HG03108 (cell line): ENCODE measurements at regions not wholly inside any gene's neighbourhood (a gene's known extent, or its start where the extent isn't known, plus 50 kb on each side); places are given as distances from the start of the nearest gene placed in this dataset.
"Not testable (repeated sequence)": the region's sequence is repeated elsewhere in the genome, so short reads cannot be mapped to it uniquely, and the experiment has no call there.

Experiments
- ATAC-seq: cut with Tn5 transposase; IDR thresholded peaks from one replicate; pipeline ENCODE4 v1.9.1; 2021; ENCODE audit warnings: moderate library complexity; ENCODE audit not compliant: unreplicated experiment

- ATAC-seq: no peak
These were observed 152.5 kb upstream of the CHST15 start for GRCh38 chr10:124245806-124246440.

GRCh38 chr10:124245191-124245590 is 151.8 kb upstream of the CHST15 start:
- ATAC-seq: no peak

- ATAC-seq: no peak
These were observed 151.0 kb upstream of the CHST15 start for GRCh38 chr10:124244256-124244877.

- no peak for ATAC-seq
These were observed 150.3 kb upstream of the CHST15 start for GRCh38 chr10:124243702-124244121.

- ATAC-seq: no peak
These were observed 149.4 kb upstream of the CHST15 start for GRCh38 chr10:124242791-124243190.

- ATAC-seq: no peak
These were observed 149.0 kb upstream of the CHST15 start for GRCh38 chr10:124242365-124242764.

- not testable (repeated sequence) for ATAC-seq
These were observed 148.1 kb upstream of the CHST15 start for GRCh38 chr10:124241510-124241909.

GRCh38 chr10:124240839-124241291 is 147.5 kb upstream of the CHST15 start:
- no peak for ATAC-seq

GRCh38 chr10:124239696-124240095 is 146.3 kb upstream of the CHST15 start:
- ATAC-seq: no peak

GRCh38 chr10:124239134-124239533 is 145.7 kb upstream of the CHST15 start:
- no peak for ATAC-seq

GRCh38 chr10:124238367-124238766 is 145.0 kb upstream of the CHST15 start:
- no peak for ATAC-seq

- no peak for ATAC-seq
These were observed 144.0 kb upstream of the CHST15 start for GRCh38 chr10:124237282-124237961.

GRCh38 chr10:124236816-124237215 is 143.4 kb upstream of the CHST15 start:
- ATAC-seq: no peak

GRCh38 chr10:124236136-124236535 is 142.7 kb upstream of the CHST15 start:
- no peak for ATAC-seq

- ATAC-seq: no peak
These were observed 141.8 kb upstream of the CHST15 start for GRCh38 chr10:124235232-124235631.

- ATAC-seq: no peak
These were observed 140.2 kb upstream of the CHST15 start for GRCh38 chr10:124233546-124234138.

GRCh38 chr10:124232686-124233545 is 139.5 kb upstream of the CHST15 start:
- no peak for ATAC-seq

GRCh38 chr10:124231168-124232155 is 138.1 kb upstream of the CHST15 start:
- ATAC-seq: no peak

- ATAC-seq: no peak
These were observed 137.3 kb upstream of the CHST15 start for GRCh38 chr10:124230635-124231167.
